ENCODE measurements at regions not wholly inside any gene's neighbourhood (a gene's known extent, or its start where the extent isn't known, plus 50 kb on each side); places are given as distances from the start of the nearest gene placed in this dataset.

DNA sequence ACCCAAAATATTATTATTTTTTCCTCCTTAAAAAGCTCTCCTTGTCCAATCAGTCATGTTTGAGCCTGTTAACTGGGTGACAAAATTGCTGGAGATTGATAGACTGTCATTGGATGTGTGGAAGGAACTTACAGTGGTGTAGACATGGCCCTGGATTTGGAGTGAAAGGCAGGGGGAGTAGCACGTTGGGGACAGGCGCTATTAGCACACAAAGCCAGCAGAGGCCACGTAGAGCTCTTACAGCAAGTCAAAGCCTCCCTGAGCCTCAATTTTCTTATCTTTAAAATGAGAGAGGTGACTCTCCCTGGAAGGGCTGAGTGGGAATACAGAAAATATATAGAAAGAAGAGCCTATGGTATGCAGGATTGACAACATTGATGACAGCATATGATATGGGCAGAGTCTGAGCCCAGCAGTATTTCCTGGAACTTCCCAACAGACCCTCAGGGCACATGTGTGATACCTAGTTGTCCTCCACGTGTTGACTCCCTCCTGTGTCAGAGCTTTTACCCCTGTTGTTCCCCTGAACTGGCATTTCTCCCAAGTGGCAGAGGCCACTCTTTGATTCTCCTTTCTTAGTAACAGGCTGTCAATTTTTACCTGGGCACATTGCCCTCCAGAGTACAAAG lies 504.9 kb downstream of the VRK1 start:
- intact Hi-C loops (cut with DNase I) = no loop called here
- WGBS = 35% methylated on average over 4 of the region's 4 CpGs

DNA sequence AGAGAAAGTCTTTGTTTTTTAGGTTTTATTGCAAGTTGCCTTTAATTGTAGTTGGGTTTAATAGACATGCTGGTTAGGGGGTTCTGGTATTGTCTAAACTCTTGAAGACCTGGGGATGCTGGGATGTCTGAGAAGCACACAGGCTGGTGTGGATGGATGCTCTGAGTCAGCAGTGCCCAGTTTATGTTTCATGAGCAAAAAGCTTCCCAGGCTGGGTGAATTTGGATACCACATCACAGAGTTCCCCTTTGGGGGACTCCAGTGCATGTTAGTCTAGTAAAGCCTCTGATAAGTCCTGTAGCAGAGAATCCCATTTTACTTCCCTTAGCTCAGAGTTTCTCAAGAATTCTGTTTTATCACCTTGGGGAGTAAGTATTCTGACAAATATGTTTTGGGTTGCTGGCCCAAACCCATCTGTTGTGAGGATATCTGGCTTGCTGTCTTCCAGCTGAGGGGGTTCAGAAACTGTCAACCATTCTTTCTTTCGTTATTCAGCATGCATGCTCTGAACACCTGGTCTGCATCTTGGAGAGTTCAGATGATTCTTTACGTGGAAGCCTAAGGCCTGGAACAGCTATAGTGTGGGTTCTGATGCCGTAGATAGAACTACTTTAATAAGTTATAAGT lies 509.1 kb downstream of the VRK1 start:
- Histone ChIP-seq H3K4me1 (ENCODE audit: control insufficient read depth, insufficient read depth, low read length) (no peaks in the 10 kb centered on the region), H3K27me3 (ENCODE audit: control insufficient read depth, insufficient read depth) (no peaks in the 10 kb centered on the region), H3K27ac (ENCODE audit: low read length) (no peak overlapping the region), H3K4me3 (ENCODE audit: low read length) (no peak overlapping the region), H3K9me3 (ENCODE audit: control insufficient read depth, low read length) (no peaks in the 10 kb centered on the region)
- DNase-seq (no peak), ATAC-seq (no peak)
- intact Hi-C loops (cut with DNase I) = no loop called here
- 72% methylated on average over 3 of the region's 3 CpGs for WGBS

More for the DNA sequence above, 504.9 kb downstream of the VRK1 start:
- Histone ChIP-seq H3K4me1 (ENCODE audit: control insufficient read depth, insufficient read depth, low read length) (no peaks in the 10 kb centered on the region), H3K27ac (ENCODE audit: low read length) (no peak overlapping the region), H3K27me3 (ENCODE audit: control insufficient read depth, insufficient read depth) (no peaks in the 10 kb centered on the region), H3K4me3 (ENCODE audit: low read length) (no peak overlapping the region), H3K9me3 (ENCODE audit: control insufficient read depth, low read length) (no peaks in the 10 kb centered on the region)
- no peak for ATAC-seq
- DNase-seq = no peak

DNA sequence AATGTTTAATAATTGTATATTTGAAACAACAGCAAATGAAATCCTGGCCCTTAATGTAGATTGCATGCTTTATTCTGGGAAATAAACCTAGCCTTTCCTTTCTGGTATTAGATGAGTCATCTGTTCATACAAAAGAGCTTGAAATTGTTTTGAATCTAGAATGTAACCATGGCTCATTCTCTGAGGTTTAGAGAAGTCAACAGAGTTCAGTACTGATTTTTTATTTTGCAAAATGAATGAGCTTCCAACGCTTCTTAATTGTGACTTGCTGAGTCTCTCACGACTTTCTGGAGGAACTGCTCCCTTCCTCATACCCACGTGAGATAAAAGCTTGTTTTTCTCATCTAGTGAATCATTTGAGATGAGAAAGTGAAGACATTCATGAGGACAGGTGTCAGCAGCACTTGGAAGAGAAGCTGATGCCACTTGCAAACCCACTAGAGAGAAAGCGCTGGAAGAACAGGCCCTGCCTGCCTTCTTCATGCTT lies 509.6 kb downstream of the VRK1 start:
- 63% methylated on average over 4 of the region's 4 CpGs for WGBS
- Histone ChIP-seq H3K9me3 (ENCODE audit: control insufficient read depth, low read length) (no peaks in the 10 kb centered on the region), H3K4me1 (ENCODE audit: control insufficient read depth, insufficient read depth, low read length) (no peaks in the 10 kb centered on the region), H3K27ac (ENCODE audit: low read length) (no peak overlapping the region), H3K27me3 (ENCODE audit: control insufficient read depth, insufficient read depth) (no peaks in the 10 kb centered on the region), H3K4me3 (ENCODE audit: low read length) (no peak overlapping the region)
- ATAC-seq = no peak
- no peak for DNase-seq
- intact Hi-C loops (cut with DNase I) = no loop called here

DNA sequence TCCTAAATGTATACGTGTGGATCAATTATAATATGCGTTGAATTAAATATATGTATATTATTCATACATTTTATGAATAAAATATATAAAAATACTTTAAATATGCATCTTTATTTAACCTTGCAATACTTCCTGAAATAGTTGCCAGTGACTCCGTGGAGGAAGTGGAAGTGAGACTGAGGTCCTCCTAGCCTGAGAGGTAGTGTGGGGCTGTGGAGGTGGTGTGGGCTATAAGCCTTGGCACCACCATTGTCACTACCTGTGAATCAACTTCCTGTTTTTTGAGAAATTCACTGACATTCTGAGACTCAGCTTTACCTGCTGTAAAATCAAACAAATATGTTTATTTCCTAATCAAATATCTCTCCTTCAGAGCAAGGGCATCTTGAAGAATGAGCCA lies 514.2 kb downstream of the VRK1 start:
- 84% methylated on average over 3 of the region's 3 CpGs for WGBS
- intact Hi-C loops (cut with DNase I) = no loop called here

DNA sequence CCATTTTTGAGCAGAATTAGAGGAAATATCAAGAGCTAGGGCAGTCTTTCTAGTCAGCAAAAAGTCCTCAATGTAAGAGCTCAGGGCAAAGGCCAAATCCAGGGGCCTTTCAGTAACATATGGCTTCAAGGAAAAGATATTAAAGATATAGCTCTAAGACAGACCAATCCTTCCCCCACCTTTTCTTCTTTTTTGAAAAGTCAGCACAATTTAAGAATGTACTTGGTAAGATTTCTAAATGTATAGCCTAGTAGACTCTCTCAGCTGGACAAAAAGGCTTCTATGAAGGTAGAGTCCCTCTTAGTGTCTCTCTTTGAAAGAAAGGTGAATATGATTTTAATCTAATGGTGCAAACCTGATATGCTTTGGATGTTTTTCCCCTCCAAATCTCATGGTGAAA lies 515.7 kb downstream of the VRK1 start:
- intact Hi-C loops (cut with DNase I) = no loop called here
- Histone ChIP-seq H3K4me3 (ENCODE audit: low read length) (no peak overlapping the region), H3K9me3 (ENCODE audit: control insufficient read depth, low read length) (no peaks in the 10 kb centered on the region), H3K27me3 (ENCODE audit: control insufficient read depth, insufficient read depth) (no peaks in the 10 kb centered on the region), H3K4me1 (ENCODE audit: control insufficient read depth, insufficient read depth, low read length) (no peaks in the 10 kb centered on the region), H3K27ac (ENCODE audit: low read length) (no peak overlapping the region)
- no peak for DNase-seq
- ATAC-seq = no peak

More for the DNA sequence above, 514.2 kb downstream of the VRK1 start:
- DNase-seq (no peak), ATAC-seq (no peak)
- Histone ChIP-seq H3K27me3 (ENCODE audit: control insufficient read depth, insufficient read depth) (no peaks in the 10 kb centered on the region), H3K4me3 (ENCODE audit: low read length) (no peak overlapping the region), H3K4me1 (ENCODE audit: control insufficient read depth, insufficient read depth, low read length) (no peaks in the 10 kb centered on the region), H3K27ac (ENCODE audit: low read length) (no peak overlapping the region), H3K9me3 (ENCODE audit: control insufficient read depth, low read length) (no peaks in the 10 kb centered on the region)

DNA sequence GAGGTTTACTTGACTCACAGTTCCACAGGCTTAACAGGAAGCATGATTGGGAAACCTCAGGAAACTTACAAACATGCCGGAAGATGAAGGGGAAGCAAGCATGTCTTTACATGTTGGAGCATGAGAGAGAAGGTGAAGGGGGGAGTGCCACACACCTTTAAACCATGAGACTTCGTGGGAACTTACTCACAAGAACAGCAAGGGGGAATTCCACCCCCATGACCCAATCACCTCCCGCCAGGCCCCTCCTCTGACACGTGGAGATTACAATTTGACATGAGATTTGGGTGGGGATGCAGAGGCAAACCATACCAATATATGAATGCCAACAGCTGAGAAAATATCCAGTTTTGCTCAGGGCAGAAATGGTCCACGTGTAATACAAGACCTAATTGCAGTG lies 518.6 kb downstream of the VRK1 start:
- Histone ChIP-seq H3K4me3 (ENCODE audit: low read length) (no peak overlapping the region), H3K27ac (ENCODE audit: low read length) (no peak overlapping the region), H3K9me3 (ENCODE audit: control insufficient read depth, low read length) (no peaks in the 10 kb centered on the region), H3K27me3 (ENCODE audit: control insufficient read depth, insufficient read depth) (no peaks in the 10 kb centered on the region), H3K4me1 (ENCODE audit: control insufficient read depth, insufficient read depth, low read length) (no peaks in the 10 kb centered on the region)
- DNase-seq = no peak
- 52% methylated on average over 5 of the region's 5 CpGs for WGBS
- no peak for ATAC-seq
- intact Hi-C loops (cut with DNase I) = no loop called here

DNA sequence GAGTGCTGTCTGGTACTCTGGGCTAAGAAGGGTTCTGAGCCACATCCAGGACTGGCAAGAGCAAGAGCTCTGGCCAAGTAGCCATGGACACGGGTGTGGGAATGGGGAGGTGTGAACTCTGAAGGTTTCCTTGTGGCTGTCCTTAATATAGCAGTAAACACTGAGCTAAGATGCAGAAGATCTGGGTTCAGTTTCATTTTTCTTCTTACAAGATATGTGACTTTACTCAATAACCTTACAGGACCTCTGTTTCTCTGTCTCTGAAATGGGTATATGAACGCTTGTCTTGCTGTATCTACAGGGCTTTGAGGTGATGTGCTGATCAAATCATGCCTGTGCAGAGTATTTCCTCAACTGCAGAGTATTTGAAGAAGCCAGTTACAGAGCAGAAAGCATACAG lies 521.2 kb downstream of the VRK1 start:
- no peaks in the 10 kb centered on the region for H3K27me3 ChIP-seq (ENCODE audit: control insufficient read depth, insufficient read depth)
- no peak overlapping the region for H3K27ac ChIP-seq (ENCODE audit: low read length)
- no peak overlapping the region for H3K4me3 ChIP-seq (ENCODE audit: low read length)
- ATAC-seq (no peak), DNase-seq (no peak)
- no peaks in the 10 kb centered on the region for H3K9me3 ChIP-seq (ENCODE audit: control insufficient read depth, low read length)
- intact Hi-C loops (cut with DNase I) = no loop called here
- H3K4me1 ChIP-seq (ENCODE audit: control insufficient read depth, insufficient read depth, low read length) = no peaks in the 10 kb centered on the region
- 69% methylated on average over 2 of the region's 2 CpGs for WGBS

DNA sequence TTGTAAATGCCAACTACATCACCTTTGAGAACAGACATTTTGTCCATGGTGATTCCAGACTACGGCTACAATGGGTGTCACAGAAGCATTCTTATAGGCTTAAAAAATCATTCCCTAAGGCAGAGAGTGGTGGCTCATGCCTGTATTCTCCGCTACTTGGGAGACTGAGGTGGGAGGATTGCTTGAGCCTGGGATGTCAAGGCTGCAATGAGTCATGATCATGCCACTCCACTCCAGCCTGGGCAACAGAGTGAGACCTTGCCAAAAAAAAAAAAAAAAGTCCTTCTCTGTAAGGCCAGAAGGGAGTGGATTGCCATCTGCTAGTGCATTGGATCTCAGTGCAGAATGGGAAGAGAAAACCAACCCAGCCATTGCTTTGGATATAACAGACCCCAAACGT lies 522.5 kb downstream of the VRK1 start:
- no peaks in the 10 kb centered on the region for H3K4me1 ChIP-seq (ENCODE audit: control insufficient read depth, insufficient read depth, low read length)
- DNase-seq (no peak), ATAC-seq (no peak)
- no peaks in the 10 kb centered on the region for H3K27me3 ChIP-seq (ENCODE audit: control insufficient read depth, insufficient read depth)
- H3K4me3 ChIP-seq (ENCODE audit: low read length) = no peak overlapping the region
- 75% methylated on average over 3 of the region's 3 CpGs for WGBS
- intact Hi-C loops (cut with DNase I) = no loop called here
- no peaks in the 10 kb centered on the region for H3K9me3 ChIP-seq (ENCODE audit: control insufficient read depth, low read length)
- H3K27ac ChIP-seq (ENCODE audit: low read length) = no peak overlapping the region

DNA sequence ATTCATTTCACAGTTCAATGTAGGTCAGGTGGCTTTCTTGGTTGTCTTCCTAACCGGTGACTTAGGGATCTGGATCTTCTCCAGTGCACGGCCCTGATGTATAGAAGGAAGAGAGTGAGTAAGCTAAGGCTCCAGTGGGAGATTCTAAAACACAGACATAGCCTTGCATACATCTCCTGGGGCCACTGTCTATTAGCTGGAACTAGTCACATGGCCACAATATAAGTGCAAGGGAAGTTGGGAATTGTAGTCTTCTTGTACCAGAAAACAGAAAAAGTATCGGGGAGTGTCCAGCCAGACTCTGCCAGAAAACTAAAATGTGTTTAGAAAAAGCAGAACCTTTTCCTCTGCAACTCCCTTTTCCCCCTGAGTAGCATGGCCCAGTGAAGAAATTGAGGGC lies 531.6 kb downstream of the VRK1 start:
- no peak overlapping the region for H3K4me3 ChIP-seq (ENCODE audit: low read length)
- intact Hi-C loops (cut with DNase I) = no loop called here
- no peak overlapping the region for H3K27ac ChIP-seq (ENCODE audit: low read length)
- H3K27me3 ChIP-seq (ENCODE audit: control insufficient read depth, insufficient read depth) = no peaks in the 10 kb centered on the region
- WGBS = 88% methylated on average over 3 of the region's 3 CpGs
- H3K9me3 ChIP-seq (ENCODE audit: control insufficient read depth, low read length) = no peaks in the 10 kb centered on the region
- ATAC-seq (no peak), DNase-seq (no peak)
- H3K4me1 ChIP-seq (ENCODE audit: control insufficient read depth, insufficient read depth, low read length) = no peaks in the 10 kb centered on the region

DNA sequence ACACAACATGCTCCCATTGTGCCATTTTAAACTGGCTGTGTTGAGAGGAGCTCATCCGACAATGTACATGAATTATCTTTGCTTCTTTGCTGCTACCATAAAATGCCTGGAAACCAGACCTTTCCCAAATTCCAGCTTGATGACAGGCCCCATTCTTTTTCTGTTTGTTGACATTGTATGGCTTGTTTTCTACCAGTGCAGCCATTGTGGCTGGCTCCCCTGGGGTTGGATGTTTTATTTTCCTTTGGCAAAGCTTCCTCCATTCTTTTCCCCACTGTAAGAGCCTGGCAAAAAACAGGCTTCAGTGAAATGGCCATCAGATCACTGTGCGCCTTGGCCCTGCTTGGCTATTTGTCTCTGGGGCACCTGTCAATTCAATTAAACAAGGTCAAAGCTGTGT lies 532.5 kb downstream of the VRK1 start:
- no peak overlapping the region for H3K27ac ChIP-seq (ENCODE audit: low read length)
- 84% methylated on average over 2 of the region's 2 CpGs for WGBS
- no peaks in the 10 kb centered on the region for H3K4me1 ChIP-seq (ENCODE audit: control insufficient read depth, insufficient read depth, low read length)
- intact Hi-C loops (cut with DNase I) = no loop called here
- H3K27me3 ChIP-seq (ENCODE audit: control insufficient read depth, insufficient read depth) = no peaks in the 10 kb centered on the region
- no peak for ATAC-seq
- no peak for DNase-seq
- H3K4me3 ChIP-seq (ENCODE audit: low read length) = no peak overlapping the region
- no peaks in the 10 kb centered on the region for H3K9me3 ChIP-seq (ENCODE audit: control insufficient read depth, low read length)

DNA sequence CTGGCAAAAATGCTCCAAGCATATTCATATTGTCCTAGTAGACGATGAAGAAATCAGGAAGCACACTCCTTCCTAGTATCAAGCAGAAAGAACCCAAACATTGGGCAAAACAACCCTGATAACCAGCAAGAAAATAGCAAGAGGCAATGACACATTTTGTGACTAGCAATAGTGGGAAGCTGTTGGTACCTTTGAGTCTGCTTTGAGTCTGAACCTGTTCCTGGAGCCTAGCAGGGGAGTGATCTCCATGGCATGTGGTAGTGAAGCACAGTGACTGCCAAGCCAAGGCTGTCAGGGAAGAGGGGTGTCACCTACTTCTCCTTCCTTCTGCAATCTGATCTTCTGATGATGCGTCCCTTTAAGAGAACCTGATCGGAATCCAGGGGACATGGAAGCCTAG lies 533.9 kb downstream of the VRK1 start:
- DNase-seq (no peak), ATAC-seq (no peak)
- WGBS = 77% methylated on average over 3 of the region's 3 CpGs
- Histone ChIP-seq H3K4me1 (ENCODE audit: control insufficient read depth, insufficient read depth, low read length) (no peaks in the 10 kb centered on the region), H3K27me3 (ENCODE audit: control insufficient read depth, insufficient read depth) (no peaks in the 10 kb centered on the region), H3K4me3 (ENCODE audit: low read length) (no peak overlapping the region), H3K27ac (ENCODE audit: low read length) (no peak overlapping the region), H3K9me3 (ENCODE audit: control insufficient read depth, low read length) (no peaks in the 10 kb centered on the region)
- intact Hi-C loops (cut with DNase I) = no loop called here

DNA sequence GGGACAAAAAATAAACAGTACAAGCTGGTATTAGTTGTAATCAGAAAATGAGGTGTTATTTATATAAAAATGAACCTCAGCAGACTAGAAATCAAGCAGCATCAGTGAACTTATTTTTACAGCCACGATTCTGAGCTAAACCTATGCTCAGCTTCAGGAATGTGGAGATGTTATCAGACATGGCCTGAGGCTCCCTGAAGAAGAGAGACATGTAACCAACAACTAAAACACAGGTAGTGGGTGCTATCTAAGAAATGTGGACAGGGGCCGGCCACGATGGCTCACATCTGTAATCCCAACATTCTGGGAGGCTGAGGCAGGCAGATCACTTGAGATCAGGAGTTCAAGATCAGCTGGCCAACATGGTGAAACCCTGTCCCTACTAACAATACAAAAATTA lies 534.3 kb downstream of the VRK1 start:
- no peak for ATAC-seq

More for the DNA sequence above, 534.3 kb downstream of the VRK1 start:
- Histone ChIP-seq H3K27ac (ENCODE audit: low read length) (no peak overlapping the region), H3K4me3 (ENCODE audit: low read length) (no peak overlapping the region), H3K27me3 (ENCODE audit: control insufficient read depth, insufficient read depth) (no peaks in the 10 kb centered on the region), H3K9me3 (ENCODE audit: control insufficient read depth, low read length) (no peaks in the 10 kb centered on the region), H3K4me1 (ENCODE audit: control insufficient read depth, insufficient read depth, low read length) (no peaks in the 10 kb centered on the region)
- DNase-seq = no peak
- 65% methylated on average over 3 of the region's 3 CpGs for WGBS
- intact Hi-C loops (cut with DNase I) = no loop called here
